Gastrocnemius medialis (tissue), 4 donors: ENCODE measurements at regions not wholly inside any gene's neighbourhood (a gene's known extent, or its start where the extent isn't known, plus 50 kb on each side); places are given as distances from the start of the nearest gene placed in this dataset.

Experiments
- ATAC-seq, 2 donors: fragments of 150-250 bp; one replicate each; pipeline ENCODE4 v1.9.1; 2016
- DNase-seq, 2 donors: peaks; one replicate each; pipeline ENCODE4 v3.0.0-alpha.2; 2019
- H3K27ac ChIP-seq, 4 donors: fragments of 200-600 bp; sonication (generic); 1 replicate in 1 of 4; 2 replicates in 3 of 4; pipeline ENCODE4 v1.5.1; 2016 to 2018; ENCODE audit warnings: mild to moderate bottlenecking in 2 of 4, moderate library complexity in 1 of 4
- H3K27me3 ChIP-seq, 3 donors: fragments of 200-600 bp; sonication (generic) in 2 of 3; 1 replicate in 1 of 3; 2 replicates in 2 of 3; pipeline versions ENCODE4 v1.5.1 to v1.6.0; 2016 to 2019; ENCODE audit warnings: mild to moderate bottlenecking in 1 of 3, moderate library complexity in 1 of 3
- H3K36me3 ChIP-seq, 2 donors: fragments of 200-600 bp; sonication (generic) in 1 of 2; one replicate each; pipeline ENCODE4 v1.5.1; 2017 to 2018
- H3K4me1 ChIP-seq, 2 donors: fragments of 200-600 bp; sonication (generic) in 1 of 2; one replicate each; pipeline ENCODE4 v1.5.1; 2016 to 2017; ENCODE audit warnings: mild to moderate bottlenecking in 2 of 2
- H3K4me3 ChIP-seq, 4 donors: fragments of 200-600 bp; sonication (generic) in 3 of 4; 1 replicate in 1 of 4; 2 replicates in 3 of 4; pipeline ENCODE4 v1.5.1; 2016 to 2019; ENCODE audit warnings: mild to moderate bottlenecking in 2 of 4
- H3K9me3 ChIP-seq, 3 donors: fragments of 200-600 bp; sonication (generic) in 2 of 3; 1 replicate in 1 of 3; 2 replicates in 2 of 3; pipeline ENCODE4 v1.5.1; 2016 to 2019
- CTCF ChIP-seq, 5 experiments: fragments of 450-650 bp in 3 of 5; fragments of 200-600 bp in 2 of 5; sonication (generic) in 2 of 5; IDR thresholded peaks in 4 of 5; conservative IDR thresholded peaks in 1 of 5; 1 replicate in 4 of 5; 2 replicates in 1 of 5; pipeline ENCODE4 v1.5.1; 2016 to 2019; ENCODE audit warnings: antibody characterized with exemption in 5 of 5, mild to moderate bottlenecking in 3 of 5, moderate library complexity in 3 of 5
- POLR2A ChIP-seq, 2 donors: fragments of 450-650 bp; IDR thresholded peaks; one replicate each; pipeline ENCODE4 v1.6.1; 2017; ENCODE audit warnings: antibody characterized with exemption in 2 of 2, mild to moderate bottlenecking in 2 of 2, moderate library complexity in 2 of 2
- in situ Hi-C, 4 donors: fragments of 200-750 bp; cut with MboI; loops; one replicate each; pipeline versions ENCODE4 v1.15.0 to v1.8.0; 2017; ENCODE audit warnings: low sequenced_read_pairs in 4 of 4
- intact Hi-C: fragments of 100-400 bp; cut with DNase I; formaldehyde crosslinking; loops from one replicate; pipeline ENCODE4 v1.15.1; 2023; ENCODE audit warnings: low total_unique reads

- in situ Hi-C loops (no loop called here), intact Hi-C loops (no loop called here)
- Histone ChIP-seq H3K36me3 (no peaks in the 10 kb centered on the region), H3K27me3 (no peaks in the 10 kb centered on the region), H3K4me3 (no peak overlapping the region), H3K9me3 (no peaks in the 10 kb centered on the region), H3K27ac (no peak overlapping the region), H3K4me1 (no peaks in the 10 kb centered on the region)
- ATAC-seq, result no peak
- TF ChIP-seq CTCF (IDR thresholded peaks at IDR 0.05 in 4 of 5, conservative IDR thresholded peaks at IDR 0.05 in 1 of 5) (no peak), POLR2A (IDR thresholded peaks at IDR 0.05) (no peak)
- no peak for DNase-seq
Measured at GRCh38 chr4:188372058-188372457, 232.8 kb downstream of the TRIML1 start.

GRCh38 chr4:188372829-188373228 is 233.6 kb downstream of the TRIML1 start:
- Histone ChIP-seq H3K4me1 (no peaks in the 10 kb centered on the region), H3K36me3 (no peaks in the 10 kb centered on the region), H3K4me3 (no peak overlapping the region), H3K9me3 (no peaks in the 10 kb centered on the region), H3K27ac (no peak overlapping the region), H3K27me3 (no peaks in the 10 kb centered on the region)
- TF ChIP-seq POLR2A (IDR thresholded peaks at IDR 0.05) (no peak), CTCF (IDR thresholded peaks at IDR 0.05 in 4 of 5, conservative IDR thresholded peaks at IDR 0.05 in 1 of 5) (no peak)
- ATAC-seq, result no peak
- no peak for DNase-seq
- in situ Hi-C loops (no loop called here), intact Hi-C loops (no loop called here)

DNA sequence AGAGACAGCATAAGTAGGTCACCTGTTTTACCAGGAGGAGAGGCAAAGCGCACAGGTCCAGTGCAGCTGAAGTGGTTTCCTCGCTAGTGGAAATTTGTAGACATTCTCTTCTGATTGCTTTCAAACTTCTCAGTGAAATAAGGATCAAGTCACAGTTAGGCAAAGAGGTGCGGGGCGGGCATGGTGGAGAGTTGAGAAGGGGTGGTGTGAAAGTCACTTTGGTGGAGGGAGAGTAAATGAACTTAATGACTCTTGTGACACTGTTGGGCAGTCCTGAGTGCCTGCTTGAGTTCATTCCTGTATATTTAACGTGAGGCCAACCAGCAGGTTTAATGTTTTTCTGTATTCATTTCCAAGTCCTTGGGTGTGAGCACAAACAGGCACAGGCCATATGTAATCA is 235.6 kb downstream of the TRIML1 start:
- intact Hi-C loops, result no loop called here
- H3K36me3 ChIP-seq, result no peaks in the 10 kb centered on the region
- no peak overlapping the region for H3K4me3 ChIP-seq
- no peak overlapping the region for H3K27ac ChIP-seq
- no peak for DNase-seq
- H3K4me1 ChIP-seq, result no peaks in the 10 kb centered on the region
- no peaks in the 10 kb centered on the region for H3K9me3 ChIP-seq
- TF ChIP-seq CTCF (IDR thresholded peaks at IDR 0.05 in 4 of 5, conservative IDR thresholded peaks at IDR 0.05 in 1 of 5) (no peak), POLR2A (IDR thresholded peaks at IDR 0.05) (no peak)
- in situ Hi-C loops, result no loop called here
- no peaks in the 10 kb centered on the region for H3K27me3 ChIP-seq
- ATAC-seq, result no peak

DNA sequence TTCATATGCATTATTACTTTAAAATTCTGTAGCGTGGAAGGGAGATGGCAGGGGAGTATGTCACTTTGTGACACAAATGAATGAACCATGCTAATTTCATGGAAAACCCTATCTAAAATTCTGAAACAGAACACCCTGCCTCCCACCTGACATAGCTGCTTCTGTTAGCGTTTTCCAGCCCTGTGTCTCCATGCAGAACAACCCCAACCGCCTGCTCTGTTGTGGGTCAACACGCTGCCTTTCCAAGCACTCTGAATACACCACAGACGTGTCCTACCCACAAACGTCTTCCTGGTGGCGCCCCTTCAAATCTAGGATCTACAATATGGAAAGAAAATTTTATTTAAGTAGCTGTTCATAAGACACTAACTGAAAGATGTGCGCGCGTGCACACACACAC is 238.6 kb downstream of the TRIML1 start:
- Histone ChIP-seq H3K9me3 (no peaks in the 10 kb centered on the region), H3K4me1 (no peaks in the 10 kb centered on the region), H3K36me3 (no peaks in the 10 kb centered on the region), H3K27ac (no peak overlapping the region), H3K4me3 (no peak overlapping the region), H3K27me3 (no peaks in the 10 kb centered on the region)
- in situ Hi-C loops (no loop called here), intact Hi-C loops (no loop called here)
- TF ChIP-seq CTCF (IDR thresholded peaks at IDR 0.05 in 4 of 5, conservative IDR thresholded peaks at IDR 0.05 in 1 of 5), result no peak
- no peak for TF ChIP-seq POLR2A (IDR thresholded peaks at IDR 0.05)
- no peak for ATAC-seq
- DNase-seq, result no peak

DNA sequence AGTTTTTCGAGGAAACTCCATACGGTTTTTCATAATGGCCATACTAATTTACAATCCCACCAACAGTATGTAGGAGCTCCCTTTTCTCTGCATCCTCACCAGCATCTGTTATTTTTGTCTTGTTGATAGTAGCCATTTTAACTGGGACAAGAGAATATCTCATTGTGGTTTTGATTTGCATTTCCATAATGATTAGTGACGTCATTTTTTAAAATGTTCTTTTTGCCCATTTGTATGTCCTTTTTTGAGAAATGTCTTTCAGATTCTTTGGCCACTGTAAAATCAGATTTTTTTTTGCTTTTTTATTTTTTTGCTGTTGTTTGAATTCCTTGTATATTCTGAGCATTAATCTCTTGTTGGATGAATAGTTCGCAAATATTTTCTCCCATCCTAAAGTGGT is 243.9 kb downstream of the TRIML1 start:
- no peak for ATAC-seq

More for the DNA sequence above, 243.9 kb downstream of the TRIML1 start:
- no peak overlapping the region for H3K27ac ChIP-seq
- no peak for DNase-seq
- no peak overlapping the region for H3K4me3 ChIP-seq
- no peaks in the 10 kb centered on the region for H3K27me3 ChIP-seq
- H3K36me3 ChIP-seq, result no peaks in the 10 kb centered on the region
- no peaks in the 10 kb centered on the region for H3K9me3 ChIP-seq
- intact Hi-C loops, result no loop called here
- no peaks in the 10 kb centered on the region for H3K4me1 ChIP-seq
- no peak for TF ChIP-seq CTCF (IDR thresholded peaks at IDR 0.05 in 4 of 5, conservative IDR thresholded peaks at IDR 0.05 in 1 of 5)
- TF ChIP-seq POLR2A (IDR thresholded peaks at IDR 0.05), result no peak
- in situ Hi-C loops, result no loop called here
